ENCODE measurements at regions not wholly inside any gene's neighbourhood (a gene's known extent, or its start where the extent isn't known, plus 50 kb on each side); places are given as distances from the start of the nearest gene placed in this dataset.

GRCh38 chrX:121782976-121783375 is 735.6 kb downstream of the GLUD2 start:
- no peak for TF ChIP-seq RBBP5 (conservative IDR thresholded peaks at IDR 0.05)
- TF ChIP-seq ZSCAN29 (IDR thresholded peaks at IDR 0.05): no peak
- TF ChIP-seq, protein P1, sequence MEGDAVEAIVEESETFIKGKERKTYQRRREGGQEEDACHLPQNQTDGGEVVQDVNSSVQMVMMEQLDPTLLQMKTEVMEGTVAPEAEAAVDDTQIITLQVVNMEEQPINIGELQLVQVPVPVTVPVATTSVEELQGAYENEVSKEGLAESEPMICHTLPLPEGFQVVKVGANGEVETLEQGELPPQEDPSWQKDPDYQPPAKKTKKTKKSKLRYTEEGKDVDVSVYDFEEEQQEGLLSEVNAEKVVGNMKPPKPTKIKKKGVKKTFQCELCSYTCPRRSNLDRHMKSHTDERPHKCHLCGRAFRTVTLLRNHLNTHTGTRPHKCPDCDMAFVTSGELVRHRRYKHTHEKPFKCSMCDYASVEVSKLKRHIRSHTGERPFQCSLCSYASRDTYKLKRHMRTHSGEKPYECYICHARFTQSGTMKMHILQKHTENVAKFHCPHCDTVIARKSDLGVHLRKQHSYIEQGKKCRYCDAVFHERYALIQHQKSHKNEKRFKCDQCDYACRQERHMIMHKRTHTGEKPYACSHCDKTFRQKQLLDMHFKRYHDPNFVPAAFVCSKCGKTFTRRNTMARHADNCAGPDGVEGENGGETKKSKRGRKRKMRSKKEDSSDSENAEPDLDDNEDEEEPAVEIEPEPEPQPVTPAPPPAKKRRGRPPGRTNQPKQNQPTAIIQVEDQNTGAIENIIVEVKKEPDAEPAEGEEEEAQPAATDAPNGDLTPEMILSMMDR (IDR thresholded peaks at IDR 0.05 in 2 of 3, conservative IDR thresholded peaks at IDR 0.05 in 1 of 3; ENCODE audit: control insufficient read depth in 2 of 3, extremely low read depth in 1 of 3, insufficient read depth in 1 of 3, low read depth in 3 of 3, low read length in 3 of 3): no peak
- TF ChIP-seq MEF2A (IDR thresholded peaks at IDR 0.05; ENCODE audit: insufficient read depth, low read depth, low read length): no peak
- TF ChIP-seq CEBPB (IDR thresholded peaks at IDR 0.05; ENCODE audit: borderline replicate concordance in 1 of 2, low read depth in 2 of 2, low read length in 2 of 2): no peak
- TF ChIP-seq ETV6 (conservative IDR thresholded peaks at IDR 0.05 in 1 of 2, IDR thresholded peaks at IDR 0.05 in 1 of 2; ENCODE audit: borderline replicate concordance in 1 of 2, low read depth in 1 of 2): no peak
- no peak for TF ChIP-seq POLR2AphosphoS2 (IDR thresholded peaks at IDR 0.05; ENCODE audit: low read depth, low read length)
- no peak for TF ChIP-seq BACH1 (IDR thresholded peaks at IDR 0.05; ENCODE audit: borderline replicate concordance)
- TF ChIP-seq POLR2A (IDR thresholded peaks at IDR 0.05; ENCODE audit: low read depth, low read length): no peak
- TF ChIP-seq EGR1 (IDR thresholded peaks at IDR 0.05; ENCODE audit: borderline replicate concordance in 1 of 2, low read depth in 2 of 2, low read length in 2 of 2): no peak
- TF ChIP-seq ATF7 (IDR thresholded peaks at IDR 0.05; ENCODE audit: low read depth): no peak
- TF ChIP-seq BHLHE40 (IDR thresholded peaks at IDR 0.05; ENCODE audit: borderline replicate concordance in 1 of 2, low read depth in 2 of 2, low read length in 1 of 2): no peak

Data from GM12878 (cell line).